Kidney capillary endothelial cell (primary cell): ENCODE measurements at regions not wholly inside any gene's neighbourhood (a gene's known extent, or its start where the extent isn't known, plus 50 kb on each side); places are given as distances from the start of the nearest gene placed in this dataset.
"Not testable (repeated sequence)": the region's sequence is repeated elsewhere in the genome, so short reads cannot be mapped to it uniquely, and the experiment has no call there.

Experiments
- DNase-seq: peaks from one replicate; pipeline ENCODE4 v3.0.0-alpha.2; 2018; ENCODE audit warnings: low spot score

- DNase-seq = no peak
These were observed 1368.7 kb downstream of the UQCRFS1 start for GRCh38 chr19:27844261-27844660.

GRCh38 chr19:27843861-27844260, 1369.1 kb downstream of the UQCRFS1 start:
- no peak for DNase-seq

GRCh38 chr19:27833031-27833430, 1379.9 kb downstream of the UQCRFS1 start:
- no peak for DNase-seq

- no peak for DNase-seq
These were observed 1384.1 kb downstream of the UQCRFS1 start for GRCh38 chr19:27828829-27829228.

- DNase-seq = no peak
These were observed 1388.8 kb downstream of the UQCRFS1 start for GRCh38 chr19:27824108-27824507.

- DNase-seq = no peak
These were observed 1390.6 kb downstream of the UQCRFS1 start for GRCh38 chr19:27822336-27822735.

- no peak for DNase-seq
These were observed 1391.4 kb downstream of the UQCRFS1 start for GRCh38 chr19:27821418-27822018.

- no peak for DNase-seq
These were observed 1397.0 kb downstream of the UQCRFS1 start for GRCh38 chr19:27815985-27816384.

- not testable (repeated sequence) for DNase-seq
These were observed 1398.1 kb downstream of the UQCRFS1 start for GRCh38 chr19:27814834-27815233.

GRCh38 chr19:27814274-27814673, 1398.7 kb downstream of the UQCRFS1 start:
- DNase-seq = not testable (repeated sequence)

- no peak for DNase-seq
These were observed 1406.4 kb downstream of the UQCRFS1 start for GRCh38 chr19:27806471-27807070.

- no peak for DNase-seq
These were observed 1407.1 kb downstream of the UQCRFS1 start for GRCh38 chr19:27805848-27806247.

GRCh38 chr19:27802293-27802692, 1410.7 kb downstream of the UQCRFS1 start:
- not testable (repeated sequence) for DNase-seq

- no peak for DNase-seq
These were observed 1416.4 kb downstream of the UQCRFS1 start for GRCh38 chr19:27796540-27796939.

- DNase-seq = no peak
These were observed 1416.9 kb downstream of the UQCRFS1 start for GRCh38 chr19:27796073-27796472.

- no peak for DNase-seq
These were observed 1417.6 kb downstream of the UQCRFS1 start for GRCh38 chr19:27795369-27795768.

- peak; percentile 32 for DNase-seq
These were observed 1418.4 kb downstream of the UQCRFS1 start for GRCh38 chr19:27794494-27795042.

- DNase-seq = peak; percentile 90
These were observed 1419.1 kb downstream of the UQCRFS1 start for GRCh38 chr19:27793644-27794493.

GRCh38 chr19:27793128-27793643, 1419.8 kb downstream of the UQCRFS1 start:
- DNase-seq = peak; percentile 50

- DNase-seq = no peak
These were observed 1420.3 kb downstream of the UQCRFS1 start for GRCh38 chr19:27792576-27793127.

GRCh38 chr19:27780367-27781075, 1432.4 kb downstream of the UQCRFS1 start:
- DNase-seq = no peak

GRCh38 chr19:27779954-27780353, 1433.0 kb downstream of the UQCRFS1 start:
- DNase-seq = no peak
